GM18502 (cell line): ENCODE measurements at regions not wholly inside any gene's neighbourhood (a gene's known extent, or its start where the extent isn't known, plus 50 kb on each side); places are given as distances from the start of the nearest gene placed in this dataset.
A peak's percentile ranks its signal among the peaks of the same experiment; 100 is the strongest.

Source experiments
- ATAC-seq: cut with Tn5 transposase; IDR thresholded peaks from one replicate; pipeline ENCODE4 v1.9.1; 2021; ENCODE audit warnings: mild to moderate bottlenecking; ENCODE audit not compliant: unreplicated experiment, poor library complexity

DNA sequence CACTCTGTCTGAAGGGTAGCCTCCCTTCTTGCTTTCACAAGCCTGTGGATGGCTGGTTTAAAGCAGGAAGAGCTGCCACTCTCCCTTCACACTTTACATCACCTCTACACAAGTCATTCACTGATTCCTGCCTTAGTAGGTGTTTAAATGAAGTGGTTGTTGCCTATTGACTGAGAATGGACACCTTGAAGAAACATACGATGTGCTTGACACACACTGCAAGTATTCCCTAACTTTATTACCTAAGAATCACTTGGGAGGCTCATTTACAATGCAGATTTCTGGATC is 230.5 kb downstream of the PIK3R1 start:
- no peak for ATAC-seq

DNA sequence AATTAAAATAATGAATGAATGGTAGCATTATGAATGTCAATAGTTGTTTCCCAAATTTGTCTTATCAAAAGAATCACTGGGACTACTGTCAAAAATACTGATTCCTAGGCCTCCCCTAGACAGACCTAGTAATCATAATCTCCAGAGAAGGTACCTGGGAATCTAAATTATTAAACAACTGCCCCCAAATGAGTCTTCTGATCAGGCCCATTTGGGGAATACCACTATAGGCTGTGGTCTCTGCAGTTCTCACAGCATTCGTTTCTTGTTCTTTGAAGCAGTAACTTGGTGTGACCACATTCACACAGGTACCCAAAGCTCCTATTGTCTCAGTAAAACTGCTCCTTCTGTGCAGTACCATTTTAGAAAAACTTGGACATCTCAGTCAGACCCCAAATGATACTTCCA is 230.9 kb downstream of the PIK3R1 start:
- peak; percentile 95 for ATAC-seq

DNA sequence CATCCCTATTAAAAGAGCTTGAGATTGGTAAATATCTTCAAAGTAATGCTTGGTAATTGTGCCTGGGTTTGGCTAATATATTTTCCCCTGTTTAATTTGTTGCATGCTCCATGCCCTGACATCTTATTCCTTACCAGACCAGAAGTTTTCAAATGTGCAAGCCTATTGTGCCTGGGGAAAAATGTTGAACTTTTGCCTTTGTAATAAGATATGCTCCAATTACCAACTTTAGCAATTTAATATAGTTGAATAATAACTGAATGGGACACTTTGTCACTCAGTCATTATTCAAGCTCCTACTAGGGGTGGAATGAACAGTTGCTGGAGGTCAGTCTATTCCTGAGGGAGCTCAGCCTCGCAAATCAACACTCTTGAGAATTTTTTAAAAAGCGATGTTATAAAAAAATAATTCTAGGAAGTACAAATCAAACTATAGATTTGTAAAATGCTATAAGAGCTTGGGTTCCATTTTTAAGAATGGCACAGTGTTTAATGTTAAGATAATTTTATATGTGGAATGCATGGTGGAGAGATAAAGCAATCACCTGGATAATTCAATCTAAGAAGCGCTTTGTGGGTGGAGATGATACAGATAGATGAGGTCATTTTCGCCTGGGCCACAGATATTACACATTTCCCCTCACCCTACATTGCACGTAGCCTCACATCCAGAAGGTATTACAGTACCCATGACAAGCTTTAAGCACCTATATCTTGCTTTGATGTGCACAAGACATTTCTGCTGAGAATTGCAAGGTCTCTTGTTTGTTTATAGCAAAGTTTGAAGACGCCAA is 231.8 kb downstream of the PIK3R1 start:
- ATAC-seq, result no peak

DNA sequence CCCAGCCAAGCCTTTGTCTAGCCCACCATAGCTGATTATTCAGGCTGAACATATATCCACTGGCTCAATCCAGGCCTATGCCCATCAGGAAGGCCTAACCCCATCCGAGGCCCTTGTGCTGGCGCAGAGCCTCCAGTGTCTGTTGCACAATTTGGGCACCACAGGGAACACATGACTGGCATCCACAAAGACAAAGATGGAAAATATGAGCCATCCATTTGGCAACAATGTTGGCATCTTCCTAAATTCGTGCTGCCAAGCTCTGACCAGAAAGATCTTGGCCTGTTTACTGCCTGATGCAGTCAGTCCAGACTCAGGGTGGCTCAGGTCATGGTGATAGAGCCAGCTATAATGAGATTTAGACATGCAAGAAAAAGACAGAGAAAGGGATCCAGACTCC is 233.8 kb downstream of the PIK3R1 start:
- ATAC-seq, result no peak

DNA sequence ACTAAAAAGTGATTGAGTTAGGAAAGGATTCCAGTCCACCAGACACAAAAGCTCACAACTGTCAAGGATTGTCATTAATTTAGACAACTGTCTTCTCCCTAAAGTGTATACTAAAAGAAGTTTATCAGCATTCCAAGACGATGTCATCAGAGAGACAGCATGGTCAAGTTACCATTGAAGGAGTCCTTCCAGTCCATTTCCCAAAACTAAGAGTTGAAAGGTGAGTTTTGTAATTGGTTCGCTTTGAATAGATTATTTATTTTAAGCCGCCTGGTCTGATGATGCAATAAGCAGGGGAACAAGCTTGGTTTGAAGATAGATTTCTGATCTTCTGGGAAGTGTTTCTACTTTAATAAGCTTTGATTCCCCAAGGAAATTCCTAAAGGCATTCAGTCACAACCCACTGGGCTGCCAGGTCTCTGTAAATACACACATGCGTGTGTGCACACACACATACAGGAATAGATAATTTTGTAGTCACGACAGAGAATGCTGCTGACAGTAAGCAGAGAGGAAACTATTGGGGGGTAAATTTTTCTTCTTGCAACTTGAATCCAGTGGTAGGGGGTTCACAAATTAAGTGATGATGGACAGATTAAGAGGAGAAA is 234.8 kb downstream of the PIK3R1 start:
- no peak for ATAC-seq

DNA sequence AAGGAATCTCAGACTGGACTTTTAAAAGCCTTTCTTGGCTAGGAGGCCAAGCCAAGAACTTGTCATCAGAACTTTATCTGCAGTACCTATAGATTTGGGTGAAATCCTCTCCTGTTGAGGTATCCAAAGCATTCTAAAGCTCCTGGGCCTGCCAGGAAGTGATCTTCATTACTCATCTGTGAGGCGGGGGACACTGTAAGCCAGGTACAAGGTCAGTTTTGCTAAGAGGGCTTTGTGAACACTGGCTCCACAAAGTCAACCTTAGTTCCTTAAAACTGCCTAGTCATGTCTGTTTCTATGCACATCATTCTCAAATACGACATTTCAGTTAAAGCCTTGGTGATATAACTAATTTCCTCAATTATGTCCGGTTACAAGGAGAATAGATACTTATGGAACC is 236.7 kb downstream of the PIK3R1 start:
- ATAC-seq, result no peak

DNA sequence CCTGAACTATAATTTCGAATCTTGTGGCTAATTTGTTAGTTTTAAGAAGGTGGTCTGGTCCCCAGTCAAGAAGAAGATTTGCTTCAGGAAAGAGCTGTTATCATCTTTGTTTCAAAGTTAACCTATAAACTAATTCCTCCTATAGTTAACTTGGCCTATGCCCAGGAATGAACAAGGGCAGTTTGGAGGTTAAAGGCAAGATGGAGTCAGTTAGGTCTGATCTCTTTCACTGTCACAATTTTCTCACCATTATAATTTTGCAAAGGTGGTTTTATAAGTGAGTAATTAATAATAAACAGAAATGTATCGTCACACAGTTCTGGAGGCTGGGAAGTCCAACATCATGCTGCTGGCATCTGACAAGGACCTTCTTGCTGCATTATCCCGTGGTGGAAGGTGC is 238.6 kb downstream of the PIK3R1 start:
- no peak for ATAC-seq

DNA sequence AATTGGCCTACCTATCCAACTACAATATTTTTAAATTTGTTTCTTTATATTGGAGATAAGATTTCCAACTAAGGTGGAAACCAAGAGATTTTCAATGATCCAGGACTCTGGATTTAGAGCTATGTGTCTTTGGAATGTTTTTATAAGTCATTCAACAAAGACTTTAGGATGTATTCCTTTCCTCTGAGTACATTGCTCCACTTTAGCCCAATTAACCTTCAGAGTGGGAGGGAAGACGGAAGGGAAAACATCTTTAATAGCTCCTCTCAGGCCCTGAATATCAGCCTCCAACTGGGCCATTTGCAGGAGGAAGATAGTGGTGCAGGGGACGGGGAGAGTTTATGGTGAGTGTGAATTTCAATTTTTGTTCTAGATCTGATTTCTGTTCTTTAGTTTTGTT is 239.2 kb downstream of the PIK3R1 start:
- no peak for ATAC-seq

DNA sequence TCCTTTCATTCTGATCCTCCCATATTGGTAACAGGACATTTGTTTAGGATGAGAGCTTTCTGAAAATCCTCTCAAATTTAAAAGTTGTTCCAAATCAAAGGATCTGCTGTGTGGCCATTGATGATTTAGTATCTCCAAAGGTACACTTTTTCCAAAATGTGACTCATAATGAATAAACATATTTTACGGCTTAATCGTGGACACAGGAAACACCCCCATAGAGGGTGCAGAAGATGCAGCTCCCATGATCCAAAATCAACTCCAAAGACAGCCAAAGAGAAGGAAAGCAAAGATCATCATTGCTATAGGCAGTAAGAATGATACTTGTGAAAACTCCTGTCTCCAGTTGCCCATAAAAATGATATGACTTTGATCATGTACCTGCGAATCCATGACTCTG is 239.7 kb downstream of the PIK3R1 start:
- no peak for ATAC-seq

DNA sequence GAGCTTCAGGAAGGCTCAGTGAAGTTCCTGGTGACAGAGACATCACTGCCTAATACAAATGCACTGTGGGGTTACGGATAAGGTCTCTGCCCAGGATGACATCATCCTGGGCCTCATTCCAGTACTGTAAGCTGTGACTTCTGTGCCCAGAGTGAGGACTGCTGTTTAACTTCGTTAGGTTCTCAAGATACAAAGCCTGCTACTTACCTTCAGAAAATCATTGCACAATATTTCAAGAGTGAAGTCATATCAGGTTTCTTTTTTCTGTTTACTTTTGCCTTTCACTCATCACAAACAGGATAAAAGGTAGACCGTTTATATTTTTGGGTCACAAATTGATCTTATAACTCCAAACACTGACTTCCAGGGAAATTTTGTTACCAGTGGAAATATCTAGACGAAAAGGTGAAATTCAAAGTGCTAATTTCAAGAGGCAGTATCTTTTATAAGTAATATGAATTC is 241.2 kb downstream of the PIK3R1 start:
- no peak for ATAC-seq

DNA sequence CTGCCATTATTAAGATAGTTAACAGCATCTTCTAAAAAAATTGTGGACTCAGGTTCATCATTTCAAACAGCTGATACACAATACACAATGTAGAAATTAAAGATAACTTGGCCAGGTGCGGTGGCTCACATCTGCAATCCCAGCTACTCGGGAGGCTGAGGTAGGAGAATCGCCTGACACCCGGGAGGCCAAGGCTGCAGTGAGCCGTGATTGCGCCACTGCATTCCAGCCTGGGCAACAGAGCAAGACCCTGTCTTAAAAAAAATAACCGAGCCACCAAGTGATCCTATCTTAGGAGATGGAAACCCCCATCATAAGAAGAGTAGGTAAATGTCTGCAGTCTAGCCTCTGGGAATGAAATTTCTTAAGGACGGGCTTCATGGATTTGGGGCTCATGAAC is 241.7 kb downstream of the PIK3R1 start:
- no peak for ATAC-seq

DNA sequence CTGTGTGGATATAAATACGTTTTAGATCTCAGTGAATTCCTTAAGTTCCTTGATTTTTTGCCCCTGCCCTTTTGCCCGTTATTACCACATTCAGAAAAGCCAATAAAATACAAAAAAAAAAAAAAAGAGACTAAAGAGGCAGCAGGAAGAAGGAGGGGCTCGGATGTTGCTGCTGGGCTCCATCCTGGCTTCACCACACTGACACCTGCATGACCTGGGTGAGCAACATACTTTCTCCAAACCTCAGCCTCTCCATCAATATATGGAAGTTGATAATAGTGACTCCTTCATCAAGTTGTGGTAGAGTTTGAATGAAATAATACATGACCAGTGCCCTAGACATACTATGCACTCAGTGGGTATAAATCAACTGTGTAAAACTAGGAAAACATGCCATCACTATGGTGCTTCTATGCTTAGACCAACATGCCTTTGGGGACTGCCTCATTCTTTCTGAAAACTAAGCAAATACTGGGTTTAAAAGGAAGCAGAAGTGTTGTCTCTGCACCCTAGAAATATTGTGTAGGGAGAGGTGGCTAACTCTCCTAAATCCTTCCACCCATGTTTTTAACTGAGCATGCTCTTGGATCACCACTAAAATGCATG is 243.0 kb downstream of the PIK3R1 start:
- ATAC-seq, result no peak

DNA sequence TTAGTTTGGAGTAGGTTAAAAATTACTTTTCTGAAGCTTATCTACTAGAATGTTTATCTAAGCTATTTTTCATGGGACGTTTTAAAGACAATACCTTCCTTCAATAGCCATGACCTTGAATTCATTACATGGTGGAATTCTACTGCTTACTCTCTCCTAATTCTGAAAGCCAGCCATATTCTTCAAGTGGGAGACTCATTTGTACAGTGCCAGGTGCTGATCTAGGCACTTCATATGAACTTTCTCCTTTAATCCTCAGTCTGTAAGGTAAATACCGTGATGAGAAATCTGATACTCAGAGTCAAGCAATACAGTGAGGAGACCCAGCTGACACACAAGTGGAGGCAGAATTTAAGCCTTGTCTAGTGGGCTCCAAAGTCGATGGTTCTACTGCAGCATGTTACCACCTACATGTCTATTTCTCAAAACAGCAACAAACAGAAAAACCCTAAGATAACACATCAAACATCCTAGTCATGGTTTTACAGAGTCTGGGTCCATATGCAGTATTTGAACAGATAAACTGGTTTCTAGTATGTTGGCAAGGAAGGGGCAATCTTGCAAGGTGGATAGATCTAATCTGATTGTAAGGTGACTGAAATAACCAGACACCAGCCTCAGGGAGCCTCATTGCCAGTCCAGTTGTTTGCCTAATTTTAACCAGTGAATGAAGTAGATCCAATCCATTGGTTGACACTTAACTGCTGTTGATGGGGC is 243.7 kb downstream of the PIK3R1 start:
- ATAC-seq, result no peak

DNA sequence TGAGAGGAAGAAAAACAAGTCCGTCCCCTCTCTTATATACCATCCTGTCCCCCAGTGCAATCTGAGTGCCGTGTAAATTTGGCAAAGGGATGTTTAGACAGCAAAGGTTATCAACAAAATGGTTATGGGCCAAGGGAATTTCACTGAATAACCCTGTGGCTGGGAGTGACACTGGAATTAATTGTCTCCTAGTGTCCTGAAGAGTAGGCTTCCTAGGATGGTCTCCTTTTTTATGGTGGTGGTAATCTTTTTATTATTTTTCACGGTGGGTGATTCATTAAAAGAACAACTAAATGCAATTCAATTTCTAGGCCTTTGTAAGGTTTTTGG is 244.2 kb downstream of the PIK3R1 start:
- no peak for ATAC-seq

DNA sequence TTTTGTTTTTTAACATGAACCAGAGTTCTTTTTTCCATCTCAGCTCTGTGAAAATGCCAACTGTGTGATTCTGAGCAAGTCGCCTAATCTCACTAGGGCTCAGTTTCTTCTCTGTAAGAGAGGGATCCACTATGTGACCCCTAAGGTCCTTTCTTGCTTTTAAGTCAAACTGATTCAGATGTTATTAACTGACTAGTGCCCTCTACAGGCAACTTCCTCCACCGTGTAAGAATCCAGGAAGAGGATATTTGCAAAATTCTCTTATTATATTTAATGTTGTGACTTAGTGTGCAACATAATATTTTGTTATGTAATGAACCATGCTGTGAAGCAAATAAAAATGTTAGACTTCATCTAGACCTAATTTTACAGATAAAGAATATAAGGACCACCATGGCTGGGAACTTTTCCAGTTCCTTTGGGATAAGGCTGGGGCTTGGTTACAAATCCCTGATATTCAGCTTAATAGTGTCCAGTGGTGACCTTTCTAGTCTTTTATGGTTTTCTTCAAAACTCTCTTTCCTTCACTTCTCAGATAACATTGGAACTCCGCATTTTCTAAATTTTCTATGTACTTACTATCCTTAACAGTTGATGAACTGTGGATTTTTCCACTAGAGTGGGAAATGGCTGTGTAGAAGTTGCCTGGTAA is 244.7 kb downstream of the PIK3R1 start:
- no peak for ATAC-seq

DNA sequence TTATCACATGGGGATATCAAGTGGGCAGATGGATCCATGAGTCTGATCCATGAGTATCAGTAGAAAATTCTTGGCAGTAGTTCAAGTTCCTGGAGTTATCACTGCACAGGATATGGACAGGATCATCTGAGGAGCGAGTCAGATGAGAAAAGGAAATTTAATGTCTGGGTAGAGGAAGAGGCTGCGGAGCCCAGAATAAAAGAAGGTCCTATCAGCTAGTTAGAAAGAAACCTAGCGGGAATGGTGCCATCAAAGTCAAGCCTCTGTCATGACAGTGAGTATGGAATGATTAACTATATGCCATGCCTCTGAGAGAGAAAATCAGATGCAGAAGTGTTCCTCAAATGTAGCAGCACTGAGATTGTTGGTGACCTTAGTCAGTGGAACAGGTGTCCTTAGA is 248.1 kb downstream of the PIK3R1 start:
- ATAC-seq, result no peak

DNA sequence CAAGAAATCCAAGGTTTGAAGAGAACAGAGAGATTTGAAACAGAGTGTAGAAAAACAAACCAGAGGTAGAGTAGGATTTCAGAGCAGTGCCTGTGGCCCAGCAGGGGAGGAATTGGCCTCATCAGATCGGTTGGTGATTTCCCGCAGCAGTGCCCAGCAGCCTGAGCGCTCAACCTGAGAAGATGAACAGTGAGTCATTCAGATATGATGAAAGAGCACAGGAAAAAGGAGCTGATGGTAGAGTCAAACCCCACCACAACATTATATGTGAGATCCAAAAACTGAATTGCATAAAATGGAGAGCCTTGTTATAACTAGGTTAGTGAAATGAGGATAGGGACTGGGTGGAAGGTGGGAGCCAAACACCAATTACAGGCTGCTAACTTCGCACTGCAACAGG is 248.9 kb downstream of the PIK3R1 start:
- ATAC-seq, result peak; percentile 57

DNA sequence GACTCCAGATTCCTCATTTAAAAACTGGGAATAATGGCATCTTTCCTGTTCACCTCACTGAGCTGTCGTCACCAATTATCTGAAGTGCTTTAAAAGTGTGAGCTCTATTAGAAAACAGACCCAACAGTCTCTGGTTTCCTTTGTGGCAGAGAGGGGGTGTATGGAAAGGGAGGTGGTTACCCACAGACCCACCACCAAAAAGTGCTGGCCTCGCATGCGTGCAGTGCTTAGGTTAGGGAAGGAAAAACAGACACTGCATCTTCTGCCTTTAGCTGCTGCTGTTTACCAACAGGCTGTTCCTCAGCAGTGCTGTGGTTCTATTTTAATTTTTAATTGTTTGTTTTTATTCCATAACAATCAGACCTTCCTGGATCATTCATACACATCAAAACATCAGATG is 249.6 kb downstream of the PIK3R1 start:
- no peak for ATAC-seq

DNA sequence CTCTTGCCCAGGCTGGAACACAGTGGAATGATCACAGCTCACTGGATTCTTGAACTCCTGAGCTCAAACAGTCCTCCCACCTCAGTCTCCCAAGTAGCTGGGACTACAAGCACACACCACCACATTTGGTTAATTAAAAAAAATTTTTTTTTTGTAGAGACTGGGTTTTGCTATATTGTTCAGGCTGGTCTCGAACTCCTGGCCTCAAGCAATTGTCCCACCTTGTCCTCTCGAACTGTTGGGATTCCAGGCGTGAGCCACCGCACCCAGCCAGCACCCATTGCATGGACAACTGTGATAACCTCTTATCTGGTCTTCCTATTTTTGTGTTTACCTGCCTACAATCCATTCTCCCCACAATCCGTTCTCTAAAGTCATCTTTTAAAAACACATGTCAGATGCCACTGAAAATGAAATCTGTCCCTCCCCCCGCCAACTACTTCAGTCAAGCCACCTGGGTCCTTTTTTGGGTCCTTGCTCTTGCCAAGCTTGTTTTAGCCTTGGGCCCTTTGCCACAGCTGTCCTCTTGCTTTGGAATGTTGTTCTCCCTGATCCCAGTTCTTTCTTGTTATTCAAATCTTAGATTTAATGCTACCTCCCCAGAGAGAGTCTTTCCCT is 250.5 kb downstream of the PIK3R1 start:
- no peak for ATAC-seq

DNA sequence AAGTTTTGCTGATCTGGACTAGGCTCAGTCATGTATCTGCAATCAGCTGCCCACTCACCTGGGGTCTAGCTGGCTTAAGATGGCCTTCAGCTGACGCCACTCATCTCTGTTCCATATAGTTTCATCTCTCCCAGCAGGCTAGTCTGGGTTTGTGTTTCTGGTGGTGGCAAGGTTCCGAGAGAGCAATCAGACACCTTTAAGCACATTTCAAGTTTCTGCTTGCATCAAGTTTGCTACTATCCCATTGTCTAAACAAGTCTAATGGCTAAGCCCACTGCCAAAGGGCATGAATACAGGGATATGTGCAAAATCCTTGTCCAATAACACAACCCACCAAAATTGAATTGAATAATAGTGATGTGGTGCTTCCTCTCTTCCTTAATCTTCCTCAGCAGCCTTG is 251.7 kb downstream of the PIK3R1 start:
- ATAC-seq, result no peak

DNA sequence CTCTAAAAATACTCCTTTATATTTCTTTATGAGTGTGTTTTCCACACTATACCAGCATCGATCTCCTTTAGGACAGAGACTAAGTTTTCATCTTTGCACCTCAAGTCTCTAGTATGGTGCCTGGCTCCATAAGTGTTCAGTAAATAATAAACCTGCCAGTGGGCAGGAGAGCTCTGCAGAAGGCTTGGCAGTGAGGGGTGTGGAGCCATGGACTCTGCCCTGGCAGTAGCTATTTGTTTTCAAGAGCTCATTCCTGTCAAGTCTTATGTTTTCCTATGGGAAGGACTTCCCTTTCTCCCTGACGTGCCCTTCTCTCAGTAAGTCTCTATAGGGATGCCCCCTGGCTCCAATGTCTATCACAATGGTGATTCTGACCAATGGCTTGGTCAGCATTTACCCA is 252.2 kb downstream of the PIK3R1 start:
- no peak for ATAC-seq
